Adrenal gland (tissue), 5 donors: ENCODE measurements at regions not wholly inside any gene's neighbourhood (a gene's known extent, or its start where the extent isn't known, plus 50 kb on each side); places are given as distances from the start of the nearest gene placed in this dataset.

ENCODE experiments used
- POLR2A ChIP-seq, 2 donors: fragments of 450-650 bp; IDR thresholded peaks; one replicate each; pipeline ENCODE4 v1.6.1; 2017; ENCODE audit warnings: antibody characterized with exemption in 2 of 2, mild to moderate bottlenecking in 2 of 2, moderate library complexity in 1 of 2
- TF ChIP-seq, protein P1 (sequence below), 6 experiments: fragments of 450-650 bp in 4 of 6; fragments of 200-600 bp in 2 of 6; sonication (generic) in 1 of 6; IDR thresholded peaks; 1 replicate in 5 of 6; 2 replicates in 1 of 6; pipeline versions ENCODE4 v1.5.1 to v1.8.0; 2016 to 2021; ENCODE audit warnings: antibody characterized with exemption in 6 of 6, mild to moderate bottlenecking in 2 of 6, moderate library complexity in 1 of 6
- donor health status: DM: no; HTN: no; CAD: no.

DNA sequence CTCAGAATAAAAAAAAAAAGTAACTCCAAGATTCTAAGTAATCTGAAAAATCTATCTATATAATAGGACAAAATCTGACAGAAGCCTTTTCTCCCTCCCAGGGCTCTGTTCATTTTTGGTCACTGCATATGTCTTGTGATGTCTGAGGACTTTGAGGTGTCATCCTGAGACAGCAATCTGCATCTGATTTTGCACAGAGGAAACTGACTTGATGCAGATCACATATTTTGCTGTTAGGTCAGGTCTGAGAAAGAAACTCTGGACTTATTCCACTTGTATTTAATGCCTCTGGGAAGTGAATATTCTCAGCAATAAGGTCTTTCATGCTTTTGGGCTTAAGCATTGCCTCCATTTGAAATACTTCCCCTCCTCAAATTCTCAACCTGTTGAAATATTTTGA, 295.2 kb upstream of the THBS1 start:
- no peak for TF ChIP-seq POLR2A (IDR thresholded peaks at IDR 0.05)
- TF ChIP-seq, protein P1, sequence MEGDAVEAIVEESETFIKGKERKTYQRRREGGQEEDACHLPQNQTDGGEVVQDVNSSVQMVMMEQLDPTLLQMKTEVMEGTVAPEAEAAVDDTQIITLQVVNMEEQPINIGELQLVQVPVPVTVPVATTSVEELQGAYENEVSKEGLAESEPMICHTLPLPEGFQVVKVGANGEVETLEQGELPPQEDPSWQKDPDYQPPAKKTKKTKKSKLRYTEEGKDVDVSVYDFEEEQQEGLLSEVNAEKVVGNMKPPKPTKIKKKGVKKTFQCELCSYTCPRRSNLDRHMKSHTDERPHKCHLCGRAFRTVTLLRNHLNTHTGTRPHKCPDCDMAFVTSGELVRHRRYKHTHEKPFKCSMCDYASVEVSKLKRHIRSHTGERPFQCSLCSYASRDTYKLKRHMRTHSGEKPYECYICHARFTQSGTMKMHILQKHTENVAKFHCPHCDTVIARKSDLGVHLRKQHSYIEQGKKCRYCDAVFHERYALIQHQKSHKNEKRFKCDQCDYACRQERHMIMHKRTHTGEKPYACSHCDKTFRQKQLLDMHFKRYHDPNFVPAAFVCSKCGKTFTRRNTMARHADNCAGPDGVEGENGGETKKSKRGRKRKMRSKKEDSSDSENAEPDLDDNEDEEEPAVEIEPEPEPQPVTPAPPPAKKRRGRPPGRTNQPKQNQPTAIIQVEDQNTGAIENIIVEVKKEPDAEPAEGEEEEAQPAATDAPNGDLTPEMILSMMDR (IDR thresholded peaks at IDR 0.05): no peak
